IPS-NIHi7 (cell line): ENCODE measurements at regions not wholly inside any gene's neighbourhood (a gene's known extent, or its start where the extent isn't known, plus 50 kb on each side); places are given as distances from the start of the nearest gene placed in this dataset.
"Not testable (repeated sequence)": the region's sequence is repeated elsewhere in the genome, so short reads cannot be mapped to it uniquely, and the experiment has no call there.

Source experiments
- DNase-seq: peaks from one replicate; pipeline ENCODE4 v3.0.0; 2012; ENCODE audit warnings: mixed read lengths; ENCODE audit errors: extremely low spot score

DNA sequence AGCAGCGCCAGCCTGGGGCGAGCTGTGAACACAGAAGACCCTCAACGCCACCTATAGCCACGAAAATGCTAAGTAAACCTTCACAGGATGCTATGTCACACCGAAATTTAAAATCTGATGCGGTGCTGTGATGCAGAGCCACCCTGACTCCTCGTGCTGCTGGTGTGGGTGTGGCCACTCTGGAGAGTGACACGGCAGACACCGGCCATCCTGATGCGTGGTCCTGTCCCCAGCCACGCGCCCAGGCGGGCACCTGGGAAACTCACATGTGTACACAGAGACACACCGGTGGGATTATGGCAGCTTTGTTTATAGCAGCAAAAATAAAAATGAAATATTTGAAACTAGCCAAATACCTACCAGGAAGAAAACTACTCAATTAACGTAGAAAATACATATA, 138.3 kb upstream of the SFSWAP start:
- DNase-seq, result no peak

- DNase-seq, result no peak
Measured at GRCh38 chr12:131573631-131574394, 137.1 kb upstream of the SFSWAP start.

- DNase-seq, result no peak
Measured at GRCh38 chr12:131574395-131574771, 136.5 kb upstream of the SFSWAP start.

DNA sequence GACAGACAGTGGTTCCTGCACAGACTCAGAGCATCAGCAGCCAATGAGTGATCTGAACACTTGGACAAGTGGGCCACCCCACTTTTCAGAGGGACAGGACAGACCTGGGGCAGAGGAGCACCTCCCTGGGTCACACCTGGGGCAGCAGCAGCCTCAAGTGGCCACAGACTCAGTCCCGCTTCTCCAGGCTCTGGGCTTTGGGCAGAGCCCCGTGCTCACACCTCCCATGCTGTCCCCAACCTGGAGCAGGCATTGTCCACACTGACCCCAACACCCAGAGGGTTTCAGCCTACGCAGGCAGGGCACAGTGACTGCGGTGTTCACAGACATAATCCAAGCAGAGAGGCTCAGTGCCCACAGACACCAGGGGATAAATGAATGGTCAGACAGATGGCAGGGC, 135.5 kb upstream of the SFSWAP start:
- DNase-seq, result no peak

DNA sequence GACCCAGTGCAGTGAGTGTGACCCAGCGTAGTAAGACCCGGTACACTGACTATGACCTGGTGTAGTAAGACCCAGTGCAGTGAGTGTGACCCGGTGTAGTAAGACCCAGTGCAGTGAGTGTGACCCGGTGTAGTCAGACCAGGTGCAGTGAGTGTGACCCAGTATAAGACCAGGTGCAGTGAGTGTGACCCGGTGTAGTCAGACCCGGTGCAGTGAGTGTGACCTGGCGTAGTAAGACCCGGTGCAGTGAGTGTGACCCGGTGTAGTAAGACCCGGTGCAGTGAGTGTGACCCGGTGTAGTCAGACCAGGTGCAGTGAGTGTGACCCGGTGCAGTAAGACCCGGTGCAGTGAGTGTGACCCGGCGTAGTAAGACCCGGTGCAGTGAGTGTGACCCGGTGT, 134.2 kb upstream of the SFSWAP start:
- not testable (repeated sequence) for DNase-seq

DNA sequence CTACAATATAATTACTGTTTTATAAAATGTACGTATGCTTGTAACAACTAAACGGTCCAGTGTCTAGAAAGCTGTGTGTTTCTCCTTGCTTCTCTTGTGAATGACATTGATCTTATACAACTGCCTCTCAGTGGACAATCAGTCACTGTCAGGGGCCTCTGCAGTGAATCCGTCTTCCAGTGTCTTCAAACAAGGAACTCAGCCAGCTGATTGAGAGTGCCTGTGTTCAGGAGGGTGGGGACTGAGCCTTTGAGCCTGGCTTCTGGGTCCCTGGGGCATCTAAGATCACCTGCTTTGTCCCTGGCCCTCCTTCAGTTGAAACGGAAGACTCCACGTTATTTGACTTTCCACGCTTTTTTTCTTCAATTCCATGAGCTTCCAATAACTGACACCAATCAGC, 133.1 kb upstream of the SFSWAP start:
- no peak for DNase-seq

GRCh38 chr12:131578828-131579470, 131.9 kb upstream of the SFSWAP start:
- no peak for DNase-seq

DNA sequence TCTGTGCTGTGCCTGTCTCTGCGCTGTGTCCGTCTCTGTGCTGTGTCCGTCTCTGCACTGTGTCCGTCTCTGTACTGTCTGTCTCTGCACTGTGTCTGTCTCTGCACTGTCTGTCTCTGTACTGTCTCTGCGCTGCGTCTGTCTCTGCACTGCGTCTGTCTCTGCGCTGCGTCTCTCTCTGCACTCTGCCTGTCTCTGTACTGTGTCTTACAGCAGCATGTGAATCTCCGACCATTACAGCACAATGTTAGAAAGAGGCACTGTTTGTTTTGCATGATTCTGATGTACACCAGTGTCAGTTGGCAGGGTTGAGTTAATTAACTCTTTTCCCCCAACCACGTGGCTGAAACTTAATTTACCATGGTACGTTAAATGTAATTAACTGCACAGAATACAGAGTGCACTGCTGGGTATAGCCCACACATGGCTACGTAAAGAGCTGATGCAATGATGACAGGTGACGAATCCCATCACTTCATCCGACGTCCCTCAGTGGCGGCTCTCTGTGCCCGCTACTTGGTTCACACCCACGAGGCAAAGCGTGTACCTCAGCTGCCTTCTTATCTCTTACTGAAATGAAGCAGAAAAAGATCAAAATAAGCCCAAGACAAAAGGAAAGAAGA, 127.7 kb upstream of the SFSWAP start:
- DNase-seq, result no peak

DNA sequence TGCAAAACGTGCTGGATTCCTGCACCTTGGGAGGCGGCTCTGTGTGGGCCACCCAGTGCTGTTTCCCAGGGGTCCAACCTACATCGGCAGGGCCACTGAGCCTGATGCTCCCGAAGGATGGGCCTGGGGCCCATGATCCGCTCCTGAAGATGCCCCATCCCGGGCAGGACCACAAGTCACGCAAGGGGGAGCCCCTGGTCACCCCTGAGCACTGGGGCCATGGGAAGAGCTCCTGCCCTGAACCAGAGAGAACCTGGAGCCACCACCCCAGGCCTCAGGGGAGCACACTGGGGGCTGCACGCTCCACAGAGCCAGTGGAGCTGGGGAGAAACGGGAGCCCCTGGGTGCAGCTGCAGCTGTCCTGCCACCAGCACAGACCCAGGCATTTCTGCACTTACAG, 124.6 kb upstream of the SFSWAP start:
- DNase-seq, result no peak

GRCh38 chr12:131586761-131587160, 124.1 kb upstream of the SFSWAP start:
- no peak for DNase-seq

GRCh38 chr12:131587565-131587964, 123.3 kb upstream of the SFSWAP start:
- DNase-seq, result no peak

- DNase-seq, result no peak
Measured at GRCh38 chr12:131589221-131589897, 121.5 kb upstream of the SFSWAP start.

GRCh38 chr12:131589966-131590365, 120.9 kb upstream of the SFSWAP start:
- DNase-seq, result no peak

DNA sequence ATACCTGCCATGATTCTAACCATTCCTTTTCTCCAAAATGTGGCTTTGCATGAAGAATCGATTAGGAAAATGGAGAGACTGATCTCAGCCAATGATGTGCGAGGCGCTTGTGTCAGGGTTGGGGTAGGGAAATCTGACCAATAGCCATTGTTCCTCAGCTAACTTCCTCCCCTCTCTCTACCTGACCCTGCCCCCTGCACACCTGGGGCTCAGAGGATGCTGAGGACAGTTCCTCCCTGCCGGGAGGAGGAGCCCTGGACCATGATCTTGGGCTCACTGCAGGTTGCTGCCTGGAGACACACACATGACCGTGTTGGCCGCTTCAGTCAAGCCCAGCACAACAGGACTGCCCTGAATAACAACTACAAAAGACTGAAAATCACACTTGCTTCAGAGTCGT, 119.8 kb upstream of the SFSWAP start:
- no peak for DNase-seq

GRCh38 chr12:131591714-131592709, 118.9 kb upstream of the SFSWAP start:
- no peak for DNase-seq

- no peak for DNase-seq
Measured at GRCh38 chr12:131592972-131593371, 117.9 kb upstream of the SFSWAP start.

DNA sequence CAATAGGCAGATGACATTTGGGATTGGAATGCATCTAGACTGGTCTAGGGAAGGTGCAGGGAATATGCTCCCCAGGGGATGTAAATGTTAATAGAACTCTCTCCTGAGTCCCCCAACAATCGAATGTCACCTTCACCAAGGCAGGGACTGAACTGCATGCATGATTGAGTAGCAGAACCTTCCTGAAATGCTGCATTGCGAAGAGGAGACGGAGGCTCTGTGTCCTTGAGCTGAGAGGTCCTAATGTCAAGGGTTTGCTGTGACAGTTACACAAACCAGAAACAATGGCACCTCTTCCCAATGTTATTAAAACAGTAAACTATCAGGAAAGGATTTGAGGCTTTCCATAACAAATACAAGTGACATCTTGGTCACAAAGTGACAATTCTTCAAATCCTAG, 117.5 kb upstream of the SFSWAP start:
- DNase-seq, result no peak

DNA sequence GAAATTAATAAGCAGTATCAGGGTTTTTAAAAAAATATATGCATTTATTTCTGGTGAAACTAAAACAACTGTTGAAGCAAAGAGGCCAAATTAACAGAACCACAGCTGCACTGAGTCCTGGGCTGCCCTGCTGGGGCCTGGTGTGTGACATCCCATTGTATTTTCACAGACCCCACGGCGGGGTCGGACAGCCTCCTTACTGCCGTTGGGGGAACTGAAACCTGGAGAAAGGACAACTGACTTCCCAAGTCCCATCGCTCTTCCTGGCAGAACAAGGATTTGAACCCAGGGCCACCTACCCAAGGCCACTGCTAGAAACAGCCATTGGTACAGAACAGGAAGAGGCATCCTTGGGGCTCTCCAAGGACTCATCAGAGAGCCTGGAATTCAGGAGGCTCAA, 114.8 kb upstream of the SFSWAP start:
- no peak for DNase-seq

DNA sequence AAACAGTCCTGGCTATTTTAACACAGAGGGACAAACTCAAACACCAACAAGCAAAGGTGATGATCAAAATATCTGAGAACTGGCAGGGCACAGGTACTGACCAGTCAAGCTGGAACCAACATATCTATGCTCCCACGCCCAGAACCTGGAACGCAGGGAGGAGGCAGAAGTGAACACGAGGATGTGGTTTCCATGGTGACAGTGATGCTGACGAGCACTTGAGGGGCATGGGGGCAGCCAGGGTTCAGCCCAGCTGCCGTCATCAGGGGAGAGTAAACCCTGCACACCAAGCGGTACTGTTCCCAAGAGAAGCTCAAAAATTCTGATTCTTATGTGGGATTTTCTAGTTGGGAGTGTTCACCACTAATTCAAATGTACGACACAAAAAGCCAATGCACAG, 113.6 kb upstream of the SFSWAP start:
- no peak for DNase-seq

- peak; percentile 42 for DNase-seq
Measured at GRCh38 chr12:131598717-131599116, 112.2 kb upstream of the SFSWAP start.
